ENCODE measurements at regions not wholly inside any gene's neighbourhood (a gene's known extent, or its start where the extent isn't known, plus 50 kb on each side); places are given as distances from the start of the nearest gene placed in this dataset.
"Not testable (repeated sequence)": the region's sequence is repeated elsewhere in the genome, so short reads cannot be mapped to it uniquely, and the experiment has no call there.

- H3K36me3 ChIP-seq (ENCODE audit: insufficient read depth, low read length): no peaks in the 10 kb centered on the region
- H3K4me1 ChIP-seq (ENCODE audit: control insufficient read depth, insufficient read depth, low read length): no peaks in the 10 kb centered on the region
- no peak overlapping the region for H3K4me2 ChIP-seq (ENCODE audit: low read length)
- no peaks in the 10 kb centered on the region for H3K27me3 ChIP-seq (ENCODE audit: control insufficient read depth, insufficient read depth, low read length)
- no peak overlapping the region for H3K9ac ChIP-seq (ENCODE audit: low read depth, low read length)
- H3K9me3 ChIP-seq (replicated peaks; ENCODE audit: low read length): no peaks in the 10 kb centered on the region
- no peak overlapping the region for H3K4me3 ChIP-seq (ENCODE audit: low read length)
Observed at GRCh38 chr1:189274267-189274666, 1203.4 kb downstream of the BRINP3 start.

- Histone ChIP-seq H3K36me3 (ENCODE audit: insufficient read depth, low read length) (no peaks in the 10 kb centered on the region), H3K27me3 (ENCODE audit: control insufficient read depth, insufficient read depth, low read length) (no peaks in the 10 kb centered on the region), H3K4me1 (ENCODE audit: control insufficient read depth, insufficient read depth, low read length) (no peaks in the 10 kb centered on the region), H3K4me2 (ENCODE audit: low read length) (no peak overlapping the region), H3K4me3 (ENCODE audit: low read length) (no peak overlapping the region), H3K9me3 (replicated peaks; ENCODE audit: low read length) (no peaks in the 10 kb centered on the region), H3K9ac (ENCODE audit: low read depth, low read length) (no peak overlapping the region)
Observed at GRCh38 chr1:189275796-189276195, 1201.9 kb downstream of the BRINP3 start.

GRCh38 chr1:189289346-189289745 is 1188.3 kb downstream of the BRINP3 start:
- no peak overlapping the region for H3K4me3 ChIP-seq (ENCODE audit: low read length)
- H3K27me3 ChIP-seq (ENCODE audit: control insufficient read depth, insufficient read depth, low read length): no peaks in the 10 kb centered on the region
- H3K9me3 ChIP-seq (replicated peaks; ENCODE audit: low read length): no peaks in the 10 kb centered on the region
- no peak overlapping the region for H3K9ac ChIP-seq (ENCODE audit: low read depth, low read length)
- no peaks in the 10 kb centered on the region for H3K4me1 ChIP-seq (ENCODE audit: control insufficient read depth, insufficient read depth, low read length)
- no peak overlapping the region for H3K4me2 ChIP-seq (ENCODE audit: low read length)
- H3K36me3 ChIP-seq (ENCODE audit: insufficient read depth, low read length): no peaks in the 10 kb centered on the region

- Histone ChIP-seq H3K36me3 (ENCODE audit: insufficient read depth, low read length) (no peaks in the 10 kb centered on the region), H3K4me3 (ENCODE audit: low read length) (no peak overlapping the region), H3K27me3 (ENCODE audit: control insufficient read depth, insufficient read depth, low read length) (no peaks in the 10 kb centered on the region), H3K9me3 (replicated peaks; ENCODE audit: low read length) (no peaks in the 10 kb centered on the region), H3K9ac (ENCODE audit: low read depth, low read length) (no peak overlapping the region), H3K4me2 (ENCODE audit: low read length) (no peak overlapping the region), H3K4me1 (ENCODE audit: control insufficient read depth, insufficient read depth, low read length) (no peaks in the 10 kb centered on the region)
Observed at GRCh38 chr1:189301235-189301634, 1176.4 kb downstream of the BRINP3 start.

- no peaks in the 10 kb centered on the region for H3K4me1 ChIP-seq (ENCODE audit: control insufficient read depth, insufficient read depth, low read length)
- no peak overlapping the region for H3K4me2 ChIP-seq (ENCODE audit: low read length)
- H3K9me3 ChIP-seq (replicated peaks; ENCODE audit: low read length): no peaks in the 10 kb centered on the region
- H3K36me3 ChIP-seq (ENCODE audit: insufficient read depth, low read length): no peaks in the 10 kb centered on the region
- no peak overlapping the region for H3K9ac ChIP-seq (ENCODE audit: low read depth, low read length)
- no peaks in the 10 kb centered on the region for H3K27me3 ChIP-seq (ENCODE audit: control insufficient read depth, insufficient read depth, low read length)
- H3K4me3 ChIP-seq (ENCODE audit: low read length): no peak overlapping the region
Observed at GRCh38 chr1:189305279-189305678, 1172.4 kb downstream of the BRINP3 start.

GRCh38 chr1:189311915-189312314 is 1165.7 kb downstream of the BRINP3 start:
- peaks cover 10% of the 10 kb centered on the region for H3K9me3 ChIP-seq (replicated peaks; ENCODE audit: low read length)
- H3K36me3 ChIP-seq (ENCODE audit: insufficient read depth, low read length): no peaks in the 10 kb centered on the region
- H3K4me2 ChIP-seq (ENCODE audit: low read length): no peak overlapping the region
- no peak overlapping the region for H3K4me3 ChIP-seq (ENCODE audit: low read length)
- H3K4me1 ChIP-seq (ENCODE audit: control insufficient read depth, insufficient read depth, low read length): no peaks in the 10 kb centered on the region
- no peak overlapping the region for H3K9ac ChIP-seq (ENCODE audit: low read depth, low read length)
- H3K27me3 ChIP-seq (ENCODE audit: control insufficient read depth, insufficient read depth, low read length): no peaks in the 10 kb centered on the region

GRCh38 chr1:189312499-189312898 is 1165.2 kb downstream of the BRINP3 start:
- peaks cover 14% of the 10 kb centered on the region for H3K9me3 ChIP-seq (replicated peaks; ENCODE audit: low read length)
- H3K27me3 ChIP-seq (ENCODE audit: control insufficient read depth, insufficient read depth, low read length): no peaks in the 10 kb centered on the region
- no peak overlapping the region for H3K9ac ChIP-seq (ENCODE audit: low read depth, low read length)
- H3K4me3 ChIP-seq (ENCODE audit: low read length): no peak overlapping the region
- H3K4me1 ChIP-seq (ENCODE audit: control insufficient read depth, insufficient read depth, low read length): no peaks in the 10 kb centered on the region
- H3K36me3 ChIP-seq (ENCODE audit: insufficient read depth, low read length): no peaks in the 10 kb centered on the region
- no peak overlapping the region for H3K4me2 ChIP-seq (ENCODE audit: low read length)

- no peak overlapping the region for H3K9ac ChIP-seq (ENCODE audit: low read depth, low read length)
Observed at GRCh38 chr1:189313488-189313887, 1164.2 kb downstream of the BRINP3 start.

GRCh38 chr1:189315035-189315901 is 1162.4 kb downstream of the BRINP3 start:
- peaks cover 17% of the 10 kb centered on the region for H3K9me3 ChIP-seq (replicated peaks; ENCODE audit: low read length)
- no peak overlapping the region for H3K4me3 ChIP-seq (ENCODE audit: low read length)
- H3K27me3 ChIP-seq (ENCODE audit: control insufficient read depth, insufficient read depth, low read length): no peaks in the 10 kb centered on the region
- H3K4me2 ChIP-seq (ENCODE audit: low read length): no peak overlapping the region
- H3K4me1 ChIP-seq (ENCODE audit: control insufficient read depth, insufficient read depth, low read length): no peaks in the 10 kb centered on the region
- H3K36me3 ChIP-seq (ENCODE audit: insufficient read depth, low read length): no peaks in the 10 kb centered on the region
- H3K9ac ChIP-seq (ENCODE audit: low read depth, low read length): no peak overlapping the region

More at GRCh38 chr1:189313488-189313887, 1164.2 kb downstream of the BRINP3 start:
- H3K4me2 ChIP-seq (ENCODE audit: low read length): no peak overlapping the region
- peaks cover 14% of the 10 kb centered on the region for H3K9me3 ChIP-seq (replicated peaks; ENCODE audit: low read length)
- H3K36me3 ChIP-seq (ENCODE audit: insufficient read depth, low read length): no peaks in the 10 kb centered on the region
- H3K4me3 ChIP-seq (ENCODE audit: low read length): no peak overlapping the region
- no peaks in the 10 kb centered on the region for H3K27me3 ChIP-seq (ENCODE audit: control insufficient read depth, insufficient read depth, low read length)
- no peaks in the 10 kb centered on the region for H3K4me1 ChIP-seq (ENCODE audit: control insufficient read depth, insufficient read depth, low read length)

GRCh38 chr1:189323091-189323490 is 1154.6 kb downstream of the BRINP3 start:
- H3K9me3 ChIP-seq (replicated peaks; ENCODE audit: low read length): peaks cover 3% of the 10 kb centered on the region
- H3K4me1 ChIP-seq (ENCODE audit: control insufficient read depth, insufficient read depth, low read length): no peaks in the 10 kb centered on the region
- H3K4me3 ChIP-seq (ENCODE audit: low read length): no peak overlapping the region
- no peaks in the 10 kb centered on the region for H3K36me3 ChIP-seq (ENCODE audit: insufficient read depth, low read length)
- H3K27me3 ChIP-seq (ENCODE audit: control insufficient read depth, insufficient read depth, low read length): no peaks in the 10 kb centered on the region
- no peak overlapping the region for H3K4me2 ChIP-seq (ENCODE audit: low read length)
- H3K9ac ChIP-seq (ENCODE audit: low read depth, low read length): no peak overlapping the region

- H3K27me3 ChIP-seq (ENCODE audit: control insufficient read depth, insufficient read depth, low read length); H3K4me1 ChIP-seq (ENCODE audit: control insufficient read depth, insufficient read depth, low read length); H3K9me3 ChIP-seq (replicated peaks; ENCODE audit: low read length); H3K36me3 ChIP-seq (ENCODE audit: insufficient read depth, low read length); H3K4me2 ChIP-seq (ENCODE audit: low read length); H3K9ac ChIP-seq (ENCODE audit: low read depth, low read length); H3K4me3 ChIP-seq (ENCODE audit: low read length): not testable (repeated sequence)
Observed at GRCh38 chr1:189331071-189331470, 1146.6 kb downstream of the BRINP3 start.
